Mammary epithelial cell (primary cell): ENCODE measurements at regions not wholly inside any gene's neighbourhood (a gene's known extent, or its start where the extent isn't known, plus 50 kb on each side); places are given as distances from the start of the nearest gene placed in this dataset.

Source experiments
- CTCF ChIP-seq, 2 donors: IDR thresholded peaks in 1 of 2; conservative IDR thresholded peaks in 1 of 2; 2 replicates each; pipeline ENCODE4 v1.5.1; 2011 to 2012; ENCODE audit warnings: inconsistent platforms in 2 of 2, low read length in 2 of 2, mild to moderate bottlenecking in 2 of 2, control low read depth in 1 of 2, low read depth in 1 of 2; ENCODE audit not compliant: insufficient read depth in 1 of 2; ENCODE audit errors: extremely low read depth in 1 of 2
- EZH2 ChIP-seq: IDR thresholded peaks from 2 replicates; pipeline ENCODE4 v1.6.1; 2012; ENCODE audit warnings: low read length, inconsistent platforms, borderline replicate concordance

GRCh38 chr2:192250961-192251360, 56.2 kb upstream of the TMEFF2 start:
- TF ChIP-seq EZH2 (no peak), CTCF (conservative IDR thresholded peaks at IDR 0.05 in 1 of 2, IDR thresholded peaks at IDR 0.05 in 1 of 2; ENCODE audit: extremely low read depth in 1 of 2, insufficient read depth in 1 of 2, low read depth in 1 of 2, low read length in 2 of 2) (no peak)
